Neural cell (in vitro differentiated cells): ENCODE measurements at regions not wholly inside any gene's neighbourhood (a gene's known extent, or its start where the extent isn't known, plus 50 kb on each side); places are given as distances from the start of the nearest gene placed in this dataset.

Experiments used
- H2AFZ ChIP-seq: fragments of 200-600, 300-800 bp; sonication (generic), shearing (Covaris generic); 2 replicates; pipeline ENCODE4 v1.6.0; 2014; ENCODE audit warnings: low read depth, mild to moderate bottlenecking, antibody characterized with exemption, low read length, moderate library complexity
- H3F3A ChIP-seq: fragments of 200-600 bp; shearing (Covaris generic); 2 replicates; pipeline ENCODE4 v1.6.1; 2016; ENCODE audit warnings: mild to moderate bottlenecking, moderate library complexity, mixed read lengths, antibody characterized with exemption, low read length; ENCODE audit not compliant: insufficient read depth, poor library complexity, severe bottlenecking
- H3K27ac ChIP-seq: fragments of 200-600, 300-800 bp; sonication (generic), shearing (Covaris generic); 2 replicates; pipeline ENCODE4 v1.5.1; 2014; ENCODE audit warnings: mild to moderate bottlenecking, low read length, moderate library complexity
- H3K27me3 ChIP-seq: fragments of 300-800, 200-600 bp; sonication (generic), shearing (Covaris generic); 2 replicates; pipeline ENCODE4 v1.6.0; 2014; ENCODE audit warnings: mild to moderate bottlenecking, low read depth, low read length, moderate library complexity; ENCODE audit not compliant: insufficient read depth
- H3K36me3 ChIP-seq: fragments of 300-800, 200-600 bp; sonication (generic), shearing (Covaris generic); 2 replicates; pipeline ENCODE4 v1.5.1; 2014; ENCODE audit warnings: mild to moderate bottlenecking, antibody characterized with exemption, low read length, moderate library complexity; ENCODE audit not compliant: insufficient read depth
- H3K4me2 ChIP-seq: fragments of 300-800, 200-600 bp; sonication (generic), shearing (Covaris generic); 2 replicates; pipeline ENCODE4 v1.6.0; 2014; ENCODE audit warnings: mild to moderate bottlenecking, low read length
- H3K4me3 ChIP-seq: fragments of 300-800, 200-600 bp; sonication (generic), shearing (Covaris generic); 2 replicates; pipeline ENCODE4 v1.5.1; 2014; ENCODE audit warnings: mild to moderate bottlenecking, low read length, moderate library complexity
- H3K79me2 ChIP-seq: fragments of 200-600 bp; shearing (Covaris generic); replicated peaks from 2 replicates; pipeline ENCODE4 v1.6.0; 2014; ENCODE audit warnings: mild to moderate bottlenecking, low read length, moderate library complexity; ENCODE audit not compliant: insufficient read depth
- H3K9ac ChIP-seq: fragments of 300-800, 200-600 bp; sonication (generic), shearing (Covaris generic); 2 replicates; pipeline ENCODE4 v1.6.1; 2016; ENCODE audit warnings: mild to moderate bottlenecking, low read length, mixed read lengths
- H3K9me2 ChIP-seq: fragments of 200-600 bp; shearing (Covaris generic); 2 replicates; pipeline ENCODE4 v1.6.1; 2016; ENCODE audit warnings: mild to moderate bottlenecking, low read length, mixed read lengths; ENCODE audit not compliant: insufficient read depth
- H3K9me3 ChIP-seq: fragments of 200-600, 300-800 bp; sonication (generic), shearing (Covaris generic); 2 replicates; pipeline ENCODE4 v1.6.1; 2016; ENCODE audit warnings: mild to moderate bottlenecking, mixed run types, low read length, moderate library complexity, mixed read lengths
- H4K20me1 ChIP-seq: fragments of 200-600 bp; shearing (Covaris generic); 2 replicates; pipeline ENCODE4 v1.6.1; 2016; ENCODE audit warnings: mild to moderate bottlenecking, mixed run types; ENCODE audit not compliant: insufficient read depth
- EP300 ChIP-seq: fragments of 450-650 bp; conservative IDR thresholded peaks from 2 replicates; pipeline ENCODE4 v1.6.1; 2014; ENCODE audit warnings: antibody characterized with exemption, mild to moderate bottlenecking, moderate library complexity; ENCODE audit not compliant: poor library complexity, severe bottlenecking
- EZH2 ChIP-seq: fragments of 200-600, 300-800 bp; shearing (Covaris generic), sonication (generic); IDR thresholded peaks from 2 replicates; pipeline ENCODE4 v1.6.1; 2014; ENCODE audit warnings: antibody characterized with exemption, low read length, borderline replicate concordance, mild to moderate bottlenecking; ENCODE audit not compliant: insufficient read depth, poor library complexity, severe bottlenecking
- MXI1 ChIP-seq: fragments of 450-650 bp; conservative IDR thresholded peaks from 2 replicates; pipeline ENCODE4 v1.6.1; 2014; ENCODE audit warnings: antibody characterized with exemption, mild to moderate bottlenecking; ENCODE audit not compliant: poor library complexity, severe bottlenecking
- POLR2AphosphoS5 ChIP-seq: IDR thresholded peaks from 2 replicates; pipeline ENCODE4 v1.6.1; 2012
- RAD21 ChIP-seq: fragments of 450-650 bp; conservative IDR thresholded peaks from 2 replicates; pipeline ENCODE4 v1.6.1; 2014; ENCODE audit warnings: antibody characterized with exemption, mild to moderate bottlenecking, moderate library complexity
- SMC3 ChIP-seq: fragments of 450-650 bp; conservative IDR thresholded peaks from 2 replicates; pipeline ENCODE4 v1.6.1; 2014; ENCODE audit warnings: antibody characterized with exemption, mild to moderate bottlenecking, moderate library complexity; ENCODE audit not compliant: poor library complexity
- TAF1 ChIP-seq: IDR thresholded peaks from 2 replicates; pipeline ENCODE4 v1.6.1; 2012; ENCODE audit warnings: low read depth
- TF ChIP-seq, protein P1 (sequence below): IDR thresholded peaks from 2 replicates; pipeline ENCODE4 v1.6.1; 2012; ENCODE audit warnings: borderline replicate concordance
- TF ChIP-seq, protein P2 (sequence below): fragments of 450-650 bp; IDR thresholded peaks from 2 replicates; pipeline ENCODE4 v1.5.1; 2014; ENCODE audit warnings: antibody characterized with exemption, mild to moderate bottlenecking, moderate library complexity; ENCODE audit not compliant: poor library complexity, severe bottlenecking

DNA sequence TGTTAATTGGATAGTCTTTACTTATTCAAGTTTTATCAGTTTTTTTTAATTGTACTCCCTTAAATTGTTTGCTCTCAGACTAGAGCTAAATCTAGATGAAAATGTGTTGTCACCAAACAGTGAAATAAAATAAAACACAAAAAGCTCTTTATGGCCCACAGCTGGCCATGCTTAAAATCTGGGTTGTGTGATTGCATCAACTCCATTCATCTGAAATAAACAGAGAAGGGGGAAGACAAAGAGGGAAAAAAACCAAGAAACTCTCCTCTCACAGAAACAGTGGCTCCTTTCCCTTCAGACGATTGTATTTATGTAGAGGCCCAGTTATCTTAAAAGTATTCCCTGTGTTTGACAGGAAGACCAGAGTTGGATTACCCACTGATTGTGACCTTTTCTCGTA lies 422.4 kb downstream of the IRX1 start:
- no peaks in the 10 kb centered on the region for H3K79me2 ChIP-seq
- H3F3A ChIP-seq: no peaks in the 10 kb centered on the region
- H3K27me3 ChIP-seq: no peaks in the 10 kb centered on the region
- no peak overlapping the region for H2AFZ ChIP-seq
- H3K4me3 ChIP-seq: no peak overlapping the region
- H3K36me3 ChIP-seq: no peaks in the 10 kb centered on the region
- no peaks in the 10 kb centered on the region for H4K20me1 ChIP-seq
- no peak overlapping the region for H3K27ac ChIP-seq
- H3K9me2 ChIP-seq: no peaks in the 10 kb centered on the region
- no peaks in the 10 kb centered on the region for H3K9me3 ChIP-seq
- TF ChIP-seq EP300 (no peak), SMC3 (no peak), MXI1 (no peak), POLR2AphosphoS5 (no peak), RAD21 (no peak), EZH2 (no peak), TAF1 (no peak)
- TF ChIP-seq, protein P1, sequence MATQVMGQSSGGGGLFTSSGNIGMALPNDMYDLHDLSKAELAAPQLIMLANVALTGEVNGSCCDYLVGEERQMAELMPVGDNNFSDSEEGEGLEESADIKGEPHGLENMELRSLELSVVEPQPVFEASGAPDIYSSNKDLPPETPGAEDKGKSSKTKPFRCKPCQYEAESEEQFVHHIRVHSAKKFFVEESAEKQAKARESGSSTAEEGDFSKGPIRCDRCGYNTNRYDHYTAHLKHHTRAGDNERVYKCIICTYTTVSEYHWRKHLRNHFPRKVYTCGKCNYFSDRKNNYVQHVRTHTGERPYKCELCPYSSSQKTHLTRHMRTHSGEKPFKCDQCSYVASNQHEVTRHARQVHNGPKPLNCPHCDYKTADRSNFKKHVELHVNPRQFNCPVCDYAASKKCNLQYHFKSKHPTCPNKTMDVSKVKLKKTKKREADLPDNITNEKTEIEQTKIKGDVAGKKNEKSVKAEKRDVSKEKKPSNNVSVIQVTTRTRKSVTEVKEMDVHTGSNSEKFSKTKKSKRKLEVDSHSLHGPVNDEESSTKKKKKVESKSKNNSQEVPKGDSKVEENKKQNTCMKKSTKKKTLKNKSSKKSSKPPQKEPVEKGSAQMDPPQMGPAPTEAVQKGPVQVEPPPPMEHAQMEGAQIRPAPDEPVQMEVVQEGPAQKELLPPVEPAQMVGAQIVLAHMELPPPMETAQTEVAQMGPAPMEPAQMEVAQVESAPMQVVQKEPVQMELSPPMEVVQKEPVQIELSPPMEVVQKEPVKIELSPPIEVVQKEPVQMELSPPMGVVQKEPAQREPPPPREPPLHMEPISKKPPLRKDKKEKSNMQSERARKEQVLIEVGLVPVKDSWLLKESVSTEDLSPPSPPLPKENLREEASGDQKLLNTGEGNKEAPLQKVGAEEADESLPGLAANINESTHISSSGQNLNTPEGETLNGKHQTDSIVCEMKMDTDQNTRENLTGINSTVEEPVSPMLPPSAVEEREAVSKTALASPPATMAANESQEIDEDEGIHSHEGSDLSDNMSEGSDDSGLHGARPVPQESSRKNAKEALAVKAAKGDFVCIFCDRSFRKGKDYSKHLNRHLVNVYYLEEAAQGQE: no peak
- TF ChIP-seq, protein P2, sequence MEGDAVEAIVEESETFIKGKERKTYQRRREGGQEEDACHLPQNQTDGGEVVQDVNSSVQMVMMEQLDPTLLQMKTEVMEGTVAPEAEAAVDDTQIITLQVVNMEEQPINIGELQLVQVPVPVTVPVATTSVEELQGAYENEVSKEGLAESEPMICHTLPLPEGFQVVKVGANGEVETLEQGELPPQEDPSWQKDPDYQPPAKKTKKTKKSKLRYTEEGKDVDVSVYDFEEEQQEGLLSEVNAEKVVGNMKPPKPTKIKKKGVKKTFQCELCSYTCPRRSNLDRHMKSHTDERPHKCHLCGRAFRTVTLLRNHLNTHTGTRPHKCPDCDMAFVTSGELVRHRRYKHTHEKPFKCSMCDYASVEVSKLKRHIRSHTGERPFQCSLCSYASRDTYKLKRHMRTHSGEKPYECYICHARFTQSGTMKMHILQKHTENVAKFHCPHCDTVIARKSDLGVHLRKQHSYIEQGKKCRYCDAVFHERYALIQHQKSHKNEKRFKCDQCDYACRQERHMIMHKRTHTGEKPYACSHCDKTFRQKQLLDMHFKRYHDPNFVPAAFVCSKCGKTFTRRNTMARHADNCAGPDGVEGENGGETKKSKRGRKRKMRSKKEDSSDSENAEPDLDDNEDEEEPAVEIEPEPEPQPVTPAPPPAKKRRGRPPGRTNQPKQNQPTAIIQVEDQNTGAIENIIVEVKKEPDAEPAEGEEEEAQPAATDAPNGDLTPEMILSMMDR: no peak
- no peak overlapping the region for H3K9ac ChIP-seq
- no peak overlapping the region for H3K4me2 ChIP-seq

DNA sequence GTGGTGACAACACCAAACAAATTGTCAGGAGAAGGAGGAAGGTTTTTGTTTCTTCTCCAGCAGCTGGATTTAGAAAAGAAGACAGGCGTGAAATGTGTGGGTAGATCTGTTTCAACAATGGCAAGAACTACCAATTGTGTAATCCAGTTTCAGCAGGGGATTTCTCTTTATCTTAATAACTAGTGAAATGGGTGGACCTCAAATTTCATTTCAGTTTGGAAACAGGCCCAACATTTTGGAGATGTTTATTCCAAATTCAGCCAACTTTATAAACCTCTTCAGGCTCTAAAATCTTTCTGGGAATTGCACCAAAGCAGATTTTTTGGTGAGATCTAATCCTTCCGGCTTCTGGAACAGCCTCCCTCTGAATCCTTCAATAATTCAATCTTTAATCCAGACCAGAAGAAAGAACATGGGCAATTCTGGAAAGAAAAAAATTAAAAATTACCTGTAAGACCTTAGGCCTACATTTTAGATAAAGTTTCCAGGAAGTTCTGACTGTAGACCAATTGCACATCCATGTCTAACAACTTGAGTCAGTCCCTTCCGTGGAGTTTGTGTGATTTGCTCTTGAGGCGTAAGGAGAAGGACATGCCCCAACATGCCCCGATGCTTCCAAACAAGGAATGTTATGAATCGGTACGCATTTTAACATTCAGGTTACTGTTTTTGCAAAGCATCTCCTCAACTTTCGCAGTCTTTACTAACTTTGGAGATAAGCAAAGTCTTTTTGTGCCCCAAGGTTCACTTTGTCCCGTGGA lies 423.6 kb downstream of the IRX1 start:
- TF ChIP-seq MXI1 (no peak), EZH2 (no peak), EP300 (no peak), POLR2AphosphoS5 (no peak), TAF1 (no peak), SMC3 (no peak), RAD21 (no peak)
- TF ChIP-seq, protein P1: no peak
- TF ChIP-seq, protein P2: no peak
- Histone ChIP-seq H3K36me3 (no peaks in the 10 kb centered on the region), H3K27ac (no peak overlapping the region), H4K20me1 (no peaks in the 10 kb centered on the region), H3K27me3 (no peaks in the 10 kb centered on the region), H3K4me2 (no peak overlapping the region), H2AFZ (no peak overlapping the region), H3K9ac (no peak overlapping the region), H3K79me2 (no peaks in the 10 kb centered on the region), H3K9me2 (no peaks in the 10 kb centered on the region), H3K4me3 (no peak overlapping the region), H3K9me3 (no peaks in the 10 kb centered on the region), H3F3A (no peaks in the 10 kb centered on the region)
